HCT116 (cell line): ENCODE measurements at regions not wholly inside any gene's neighbourhood (a gene's known extent, or its start where the extent isn't known, plus 50 kb on each side); places are given as distances from the start of the nearest gene placed in this dataset.

Experiments
- EZH2phosphoT487 ChIP-seq: fragments of 200-600 bp; IDR thresholded peaks from 2 replicates; pipeline ENCODE4 v1.6.1; 2018; ENCODE audit warnings: antibody characterized with exemption, borderline replicate concordance
- POLR2A ChIP-seq: IDR thresholded peaks from 2 replicates; pipeline ENCODE4 v1.7.0; 2011; ENCODE audit warnings: borderline replicate concordance; ENCODE audit not compliant: insufficient read depth, insufficient read length; ENCODE audit errors: extremely low read depth
- POLR2AphosphoS5 ChIP-seq: IDR thresholded peaks from 2 replicates; pipeline ENCODE4 v1.6.1; 2011; ENCODE audit warnings: mild to moderate bottlenecking, low read depth, low read length, moderate library complexity
- TF ChIP-seq, protein P1 (sequence below): IDR thresholded peaks from 2 replicates; pipeline ENCODE4 v1.6.1; 2011; ENCODE audit warnings: mild to moderate bottlenecking, low read length, moderate library complexity; ENCODE audit not compliant: insufficient replicate concordance; ENCODE audit errors: extremely low read depth
- TF ChIP-seq, protein P2 (sequence below), 3 experiments: fragments of 200-600 bp in 1 of 3; sonication (generic) in 1 of 3; IDR thresholded peaks in 2 of 3; conservative IDR thresholded peaks in 1 of 3; 2 replicates each; pipeline ENCODE4 v1.5.1; 2012 to 2017; ENCODE audit warnings: low read depth in 2 of 3, low read length in 2 of 3, antibody characterized with exemption in 1 of 3, borderline replicate concordance in 1 of 3, control low read depth in 1 of 3, mild to moderate bottlenecking in 1 of 3, mixed read lengths in 1 of 3, mixed run types in 1 of 3, moderate library complexity in 1 of 3; ENCODE audit not compliant: insufficient read depth in 1 of 3

DNA sequence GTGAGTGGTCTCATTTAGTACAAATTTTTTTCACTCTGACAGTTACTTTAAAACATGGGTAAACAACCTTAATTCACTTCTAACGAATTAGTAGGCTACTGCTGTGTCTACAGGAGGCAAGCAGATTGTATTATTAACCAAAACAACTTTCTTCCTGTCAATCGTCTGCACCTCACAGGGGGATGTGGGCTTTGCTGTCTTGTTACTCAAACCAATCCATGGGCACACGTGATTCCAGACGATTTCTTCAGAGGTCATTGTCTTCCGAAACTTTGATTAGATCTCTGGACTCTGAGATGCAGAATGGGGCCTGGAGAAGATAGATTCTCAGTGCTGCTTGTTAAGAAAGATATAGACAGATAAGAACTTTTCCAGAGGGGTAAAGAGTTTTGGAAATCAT, 327.8 kb downstream of the DHX15 start:
- TF ChIP-seq, protein P1, sequence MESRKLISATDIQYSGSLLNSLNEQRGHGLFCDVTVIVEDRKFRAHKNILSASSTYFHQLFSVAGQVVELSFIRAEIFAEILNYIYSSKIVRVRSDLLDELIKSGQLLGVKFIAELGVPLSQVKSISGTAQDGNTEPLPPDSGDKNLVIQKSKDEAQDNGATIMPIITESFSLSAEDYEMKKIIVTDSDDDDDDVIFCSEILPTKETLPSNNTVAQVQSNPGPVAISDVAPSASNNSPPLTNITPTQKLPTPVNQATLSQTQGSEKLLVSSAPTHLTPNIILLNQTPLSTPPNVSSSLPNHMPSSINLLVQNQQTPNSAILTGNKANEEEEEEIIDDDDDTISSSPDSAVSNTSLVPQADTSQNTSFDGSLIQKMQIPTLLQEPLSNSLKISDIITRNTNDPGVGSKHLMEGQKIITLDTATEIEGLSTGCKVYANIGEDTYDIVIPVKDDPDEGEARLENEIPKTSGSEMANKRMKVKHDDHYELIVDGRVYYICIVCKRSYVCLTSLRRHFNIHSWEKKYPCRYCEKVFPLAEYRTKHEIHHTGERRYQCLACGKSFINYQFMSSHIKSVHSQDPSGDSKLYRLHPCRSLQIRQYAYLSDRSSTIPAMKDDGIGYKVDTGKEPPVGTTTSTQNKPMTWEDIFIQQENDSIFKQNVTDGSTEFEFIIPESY = no peak
- TF ChIP-seq POLR2A = no peak
- TF ChIP-seq, protein P2, sequence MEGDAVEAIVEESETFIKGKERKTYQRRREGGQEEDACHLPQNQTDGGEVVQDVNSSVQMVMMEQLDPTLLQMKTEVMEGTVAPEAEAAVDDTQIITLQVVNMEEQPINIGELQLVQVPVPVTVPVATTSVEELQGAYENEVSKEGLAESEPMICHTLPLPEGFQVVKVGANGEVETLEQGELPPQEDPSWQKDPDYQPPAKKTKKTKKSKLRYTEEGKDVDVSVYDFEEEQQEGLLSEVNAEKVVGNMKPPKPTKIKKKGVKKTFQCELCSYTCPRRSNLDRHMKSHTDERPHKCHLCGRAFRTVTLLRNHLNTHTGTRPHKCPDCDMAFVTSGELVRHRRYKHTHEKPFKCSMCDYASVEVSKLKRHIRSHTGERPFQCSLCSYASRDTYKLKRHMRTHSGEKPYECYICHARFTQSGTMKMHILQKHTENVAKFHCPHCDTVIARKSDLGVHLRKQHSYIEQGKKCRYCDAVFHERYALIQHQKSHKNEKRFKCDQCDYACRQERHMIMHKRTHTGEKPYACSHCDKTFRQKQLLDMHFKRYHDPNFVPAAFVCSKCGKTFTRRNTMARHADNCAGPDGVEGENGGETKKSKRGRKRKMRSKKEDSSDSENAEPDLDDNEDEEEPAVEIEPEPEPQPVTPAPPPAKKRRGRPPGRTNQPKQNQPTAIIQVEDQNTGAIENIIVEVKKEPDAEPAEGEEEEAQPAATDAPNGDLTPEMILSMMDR (IDR thresholded peaks at IDR 0.05 in 2 of 3, conservative IDR thresholded peaks at IDR 0.05 in 1 of 3; ENCODE audit: borderline replicate concordance in 1 of 3, insufficient read depth in 1 of 3, low read depth in 2 of 3, low read length in 2 of 3) = no peak
- TF ChIP-seq EZH2phosphoT487 = no peak
- no peak for TF ChIP-seq POLR2AphosphoS5
